Ascending aorta (tissue), 2 donors: ENCODE measurements at regions not wholly inside any gene's neighbourhood (a gene's known extent, or its start where the extent isn't known, plus 50 kb on each side); places are given as distances from the start of the nearest gene placed in this dataset.

Source experiments
- DNase-seq, 2 donors: peaks; one replicate each; pipeline ENCODE4 v3.0.0-alpha.2; 2019; ENCODE audit warnings: low spot score in 2 of 2
- H3K27ac ChIP-seq, 2 donors: fragments of 200-600 bp; sonication (generic); one replicate each; pipeline ENCODE4 v1.5.1; 2016 to 2017; ENCODE audit warnings: mild to moderate bottlenecking in 1 of 2
- H3K27me3 ChIP-seq: fragments of 200-600 bp; sonication (generic); one replicate; pipeline ENCODE4 v1.5.1; 2017
- H3K36me3 ChIP-seq, 2 donors: fragments of 200-600 bp; sonication (generic); one replicate each; pipeline ENCODE4 v1.5.1; 2016
- H3K4me1 ChIP-seq, 2 donors: fragments of 200-600 bp; sonication (generic); one replicate each; pipeline ENCODE4 v1.5.1; 2016 to 2017; ENCODE audit warnings: mild to moderate bottlenecking in 1 of 2
- H3K4me3 ChIP-seq, 2 donors: fragments of 200-600 bp; sonication (generic); one replicate each; pipeline ENCODE4 v1.5.1; 2016 to 2017; ENCODE audit warnings: mild to moderate bottlenecking in 1 of 2
- H3K9me3 ChIP-seq, 2 donors: fragments of 200-600 bp; sonication (generic); one replicate each; pipeline ENCODE4 v1.5.1; 2016
- CTCF ChIP-seq, 3 experiments: fragments of 200-600 bp in 2 of 3; fragments of 450-650 bp in 1 of 3; sonication (generic) in 2 of 3; IDR thresholded peaks; one replicate each; pipeline ENCODE4 v1.5.1; 2016 to 2019; ENCODE audit warnings: antibody characterized with exemption in 3 of 3, mild to moderate bottlenecking in 1 of 3, moderate library complexity in 1 of 3
- intact Hi-C: fragments of 100-400 bp; cut with DNase I; formaldehyde crosslinking; loops from one replicate; pipeline ENCODE4 v1.15.1; 2023

GRCh38 chr12:115380546-115381120, 696.7 kb upstream of the TBX3 start:
- Histone ChIP-seq H3K27me3 (no peaks in the 10 kb centered on the region), H3K36me3 (no peaks in the 10 kb centered on the region), H3K9me3 (no peaks in the 10 kb centered on the region), H3K4me3 (no peak overlapping the region), H3K4me1 (no peaks in the 10 kb centered on the region), H3K27ac (no peak overlapping the region)
- DNase-seq: no peak
- no peak for TF ChIP-seq CTCF (IDR thresholded peaks at IDR 0.05)
- intact Hi-C loops: no loop called here

- no peak for DNase-seq
- intact Hi-C loops: no loop called here
- no peak for TF ChIP-seq CTCF (IDR thresholded peaks at IDR 0.05)
- H3K27ac ChIP-seq: no peak overlapping the region
- no peaks in the 10 kb centered on the region for H3K36me3 ChIP-seq
- H3K4me3 ChIP-seq: no peak overlapping the region
- no peaks in the 10 kb centered on the region for H3K27me3 ChIP-seq
- no peaks in the 10 kb centered on the region for H3K4me1 ChIP-seq
- no peaks in the 10 kb centered on the region for H3K9me3 ChIP-seq
Measured at GRCh38 chr12:115378291-115378690, 694.3 kb upstream of the TBX3 start.

GRCh38 chr12:115377779-115378178, 693.8 kb upstream of the TBX3 start:
- Histone ChIP-seq H3K27ac (no peak overlapping the region), H3K36me3 (no peaks in the 10 kb centered on the region), H3K27me3 (no peaks in the 10 kb centered on the region), H3K4me1 (no peaks in the 10 kb centered on the region), H3K9me3 (no peaks in the 10 kb centered on the region), H3K4me3 (no peak overlapping the region)
- DNase-seq: no peak
- no peak for TF ChIP-seq CTCF (IDR thresholded peaks at IDR 0.05)
- intact Hi-C loops: no loop called here

- Histone ChIP-seq H3K36me3 (no peaks in the 10 kb centered on the region), H3K27ac (no peak overlapping the region), H3K4me1 (no peaks in the 10 kb centered on the region), H3K4me3 (no peak overlapping the region), H3K27me3 (no peaks in the 10 kb centered on the region), H3K9me3 (no peaks in the 10 kb centered on the region)
- no peak for DNase-seq
- intact Hi-C loops: no loop called here
- no peak for TF ChIP-seq CTCF (IDR thresholded peaks at IDR 0.05)
Measured at GRCh38 chr12:115377230-115377629, 693.3 kb upstream of the TBX3 start.

GRCh38 chr12:115375186-115375991, 691.4 kb upstream of the TBX3 start:
- no peak for TF ChIP-seq CTCF (IDR thresholded peaks at IDR 0.05)
- intact Hi-C loops: no loop called here
- Histone ChIP-seq H3K9me3 (no peaks in the 10 kb centered on the region), H3K4me3 (no peak overlapping the region), H3K36me3 (no peaks in the 10 kb centered on the region), H3K27ac (no peak overlapping the region), H3K27me3 (no peaks in the 10 kb centered on the region), H3K4me1 (no peaks in the 10 kb centered on the region)
- no peak for DNase-seq
